Panc1 (cell line): ENCODE measurements at regions not wholly inside any gene's neighbourhood (a gene's known extent, or its start where the extent isn't known, plus 50 kb on each side); places are given as distances from the start of the nearest gene placed in this dataset.

ENCODE experiments used
- ATAC-seq: fragments of 200-7000 bp; cut with Tn5 transposase; 2 replicates; pipeline ENCODE4 v1.9.1; 2020; ENCODE audit warnings: mild to moderate bottlenecking, moderate library complexity
- BruUV-seq: library from RNA; stranded (reverse); fragments of 400-500 nt; replicated peaks from 2 replicates; lab custom pipeline; 2021; lab: Mats Ljungman, UMichigan
- CTCF ChIA-PET: fragments of 300-600 bp; sonication (Branson Sonifier 250); formaldehyde crosslinking; loops from one replicate; lab custom pipeline; 2022; ENCODE audit warnings: antibody characterized with exemption; lab: Charles Lee
- POLR2A ChIA-PET: fragments of 300-600 bp; sonication (Branson Sonifier 250); formaldehyde crosslinking; loops from one replicate; lab custom pipeline; 2022; ENCODE audit warnings: antibody characterized with exemption; lab: Charles Lee
- DNase-seq: peaks from one replicate; pipeline ENCODE4 v3.0.0-alpha.2; 2010; ENCODE audit warnings: low read depth, low spot score
- H3K27ac ChIP-seq: 2 replicates; pipeline ENCODE4 v1.5.1; 2011; ENCODE audit warnings: mild to moderate bottlenecking, low read length, inconsistent platforms
- H3K27me3 ChIP-seq: fragments of 200-500 bp; sonication (Bioruptor generic); 2 replicates; pipeline ENCODE4 v1.6.0; 2014; ENCODE audit warnings: low read length, inconsistent platforms; ENCODE audit not compliant: control insufficient read depth, insufficient read depth
- H3K36me3 ChIP-seq: fragments of 200-500 bp; sonication (Bioruptor generic); 2 replicates; pipeline ENCODE4 v1.5.1; 2014; ENCODE audit warnings: inconsistent platforms, mild to moderate bottlenecking, low read length, moderate library complexity; ENCODE audit not compliant: control insufficient read depth, insufficient read depth
- H3K4me1 ChIP-seq: 2 replicates; pipeline ENCODE4 v1.5.1; 2011; ENCODE audit warnings: inconsistent platforms, mild to moderate bottlenecking, low read length, moderate library complexity; ENCODE audit not compliant: control insufficient read depth, insufficient read depth
- H3K4me3 ChIP-seq, 2 experiments: 2 replicates each; pipeline ENCODE4 v1.5.1; 2011 to 2012; ENCODE audit warnings: low read depth in 2 of 2, low read length in 2 of 2, mild to moderate bottlenecking in 2 of 2, inconsistent platforms in 1 of 2, moderate library complexity in 1 of 2
- H3K9me3 ChIP-seq: fragments of 200-500 bp; sonication (Bioruptor generic); 2 replicates; pipeline ENCODE4 v1.5.1; 2014; ENCODE audit warnings: low read depth, mild to moderate bottlenecking, inconsistent platforms, low read length, moderate library complexity; ENCODE audit not compliant: control insufficient read depth, insufficient read depth
- CTCF ChIP-seq: fragments of 450-650 bp; IDR thresholded peaks from 2 replicates; pipeline ENCODE4 v1.5.1; 2017; ENCODE audit warnings: mild to moderate bottlenecking
- POLR2AphosphoS5 ChIP-seq: IDR thresholded peaks from 2 replicates; pipeline ENCODE4 v1.6.1; 2012; ENCODE audit warnings: mild to moderate bottlenecking, low read depth, low read length, moderate library complexity
- REST ChIP-seq, 2 experiments: IDR thresholded peaks; 2 replicates each; pipeline ENCODE4 v1.6.1; 2011 to 2012; ENCODE audit warnings: low read depth in 2 of 2, control low read depth in 1 of 2, low read length in 1 of 2, mild to moderate bottlenecking in 1 of 2, moderate library complexity in 1 of 2; ENCODE audit not compliant: insufficient read depth in 1 of 2
- SIN3A ChIP-seq: IDR thresholded peaks from 2 replicates; pipeline ENCODE4 v1.6.1; 2012; ENCODE audit warnings: low read depth, mild to moderate bottlenecking, low read length, moderate library complexity, borderline replicate concordance; ENCODE audit not compliant: insufficient read depth
- TCF7L2 ChIP-seq: IDR thresholded peaks from 2 replicates; pipeline ENCODE4 v1.6.1; 2011; ENCODE audit warnings: mild to moderate bottlenecking, low read depth, low read length, inconsistent platforms
- in situ Hi-C: cut with HindIII; loops from 2 replicates; pipeline ENCODE4 v1.10.0; 2016; ENCODE audit warnings: low sequenced_read_pairs, low pct_unique_long_range_greater_than_20kb
- intact Hi-C: fragments of 100-400 bp; cut with micrococcal nuclease; formaldehyde crosslinking; loops from one replicate; pipeline ENCODE4 v1.10.0; 2022; ENCODE audit not compliant: unreplicated experiment

- in situ Hi-C loops (no loop called here), intact Hi-C loops (no loop called here)
- DNase-seq (no peak), ATAC-seq (no peak)
- no peak overlapping the region for H3K4me3 ChIP-seq
- TF ChIP-seq POLR2AphosphoS5: no peak
- peaks cover 2% of the 10 kb centered on the region for H3K27me3 ChIP-seq
- BruUV-seq: no TSS peak
- ChIA-PET POLR2A (interaction anchor here (0.7 kb wide), 2 partner anchors 35 to 1111 kb away, joined by 3 to 5 read pairs; no protein-coding TSS in a partner anchor), CTCF (no interaction called here)
- H3K27ac ChIP-seq: no peak overlapping the region
- no peaks in the 10 kb centered on the region for H3K36me3 ChIP-seq
- H3K4me1 ChIP-seq: no peaks in the 10 kb centered on the region
- no peaks in the 10 kb centered on the region for H3K9me3 ChIP-seq
Measured at GRCh38 chr12:125254236-125254635, 189.0 kb downstream of the AACS start.

- Histone ChIP-seq H3K27me3 (peaks cover 2% of the 10 kb centered on the region), H3K36me3 (no peaks in the 10 kb centered on the region), H3K4me1 (no peaks in the 10 kb centered on the region), H3K9me3 (no peaks in the 10 kb centered on the region), H3K4me3 (no peak overlapping the region), H3K27ac (no peak overlapping the region)
- in situ Hi-C loops: no loop called here
- DNase-seq (no peak), ATAC-seq (no peak)
- CTCF ChIA-PET: no interaction called here
- BruUV-seq: no TSS peak
- POLR2A ChIA-PET: interaction anchor here (0.7 kb wide), 1 partner anchor 1110 kb away, joined by 5 read pairs; no protein-coding TSS in a partner anchor
- TF ChIP-seq CTCF: no peak
- no peak for TF ChIP-seq TCF7L2
- TF ChIP-seq REST (IDR thresholded peaks at IDR 0.05; ENCODE audit: insufficient read depth in 1 of 2, low read depth in 2 of 2, low read length in 1 of 2): no peak
- TF ChIP-seq SIN3A: no peak
- intact Hi-C loops: no loop called here
Measured at GRCh38 chr12:125254856-125255255, 189.6 kb downstream of the AACS start.

- intact Hi-C loops (no loop called here), in situ Hi-C loops (no loop called here)
- DNase-seq (no peak), ATAC-seq (no peak)
- POLR2A ChIA-PET: no interaction called here
- Histone ChIP-seq H3K4me1 (no peaks in the 10 kb centered on the region), H3K27me3 (peaks cover 2% of the 10 kb centered on the region), H3K36me3 (no peaks in the 10 kb centered on the region), H3K27ac (no peak overlapping the region), H3K4me3 (no peak overlapping the region), H3K9me3 (no peaks in the 10 kb centered on the region)
- no TSS peak for BruUV-seq
- TF ChIP-seq TCF7L2 (no peak), REST (IDR thresholded peaks at IDR 0.05; ENCODE audit: insufficient read depth in 1 of 2, low read depth in 2 of 2, low read length in 1 of 2) (no peak), POLR2AphosphoS5 (no peak), CTCF (no peak), SIN3A (no peak)
- CTCF ChIA-PET: no interaction called here
Measured at GRCh38 chr12:125255935-125256633, 190.8 kb downstream of the AACS start.
